ENCODE measurements at regions not wholly inside any gene's neighbourhood (a gene's known extent, or its start where the extent isn't known, plus 50 kb on each side); places are given as distances from the start of the nearest gene placed in this dataset.
A peak's percentile ranks its signal among the peaks of the same experiment; 100 is the strongest.

DNA sequence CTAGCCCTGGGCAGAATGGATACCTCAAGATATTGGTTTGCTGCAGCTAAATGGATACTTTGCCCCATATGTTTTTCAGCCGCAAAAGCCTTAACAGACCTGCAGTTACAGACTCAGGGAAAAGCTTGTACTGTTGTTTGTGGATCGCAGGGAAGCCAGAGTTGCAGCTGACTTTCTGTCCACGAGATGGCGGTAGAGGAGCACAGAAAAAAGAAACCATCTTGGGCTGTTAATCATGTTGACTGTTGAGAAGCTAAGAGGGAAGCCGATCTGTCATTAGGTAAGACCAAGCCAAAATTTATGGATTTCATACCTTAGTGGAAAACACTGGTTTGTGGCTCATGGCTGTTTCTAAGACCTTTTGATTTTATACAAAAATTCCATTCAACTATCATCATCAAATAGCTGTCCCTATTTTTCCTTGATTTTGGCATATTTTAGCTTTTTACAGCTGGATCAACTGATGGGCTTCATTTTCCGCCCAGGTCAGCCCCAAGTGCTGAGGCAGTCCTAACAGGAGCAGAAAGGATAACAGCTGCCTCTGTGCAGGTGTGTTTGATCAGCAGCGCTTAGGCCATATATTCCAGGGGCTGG is 205.7 kb upstream of the ZPLD1 start:
- Histone ChIP-seq H3K4me3 (no peak overlapping the region), H3K27ac (no peak overlapping the region)
- peak; percentile 93 for TF ChIP-seq CTCF (IDR thresholded peaks at IDR 0.05)
- DNase-seq (ENCODE audit: low spot score), result no peak

GRCh38 chr3:102230057-102230456 is 204.8 kb upstream of the ZPLD1 start:
- no peak for TF ChIP-seq CTCF (IDR thresholded peaks at IDR 0.05)
- no peak overlapping the region for H3K27ac ChIP-seq
- DNase-seq (ENCODE audit: low spot score), result no peak
- H3K4me3 ChIP-seq, result no peak overlapping the region

DNA sequence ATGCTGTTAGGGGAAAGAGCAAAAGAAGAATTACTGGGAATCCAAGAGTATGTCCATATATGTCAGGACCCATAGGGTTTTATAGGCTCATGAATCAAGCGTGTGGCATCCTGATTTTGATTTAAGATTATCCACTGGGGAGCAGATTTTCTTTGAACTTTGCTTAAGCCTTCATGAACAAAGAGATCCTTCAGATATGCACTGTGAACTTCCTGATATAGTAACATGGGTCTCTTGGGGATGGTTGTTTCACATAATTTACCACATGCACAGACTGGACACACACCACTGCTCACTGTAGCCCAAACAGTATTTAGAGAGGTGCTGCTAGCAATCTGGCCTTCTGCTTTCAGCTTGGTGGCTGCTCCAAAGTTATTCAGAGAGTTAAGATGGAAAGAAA is 200.9 kb upstream of the ZPLD1 start:
- Histone ChIP-seq H3K27ac (no peak overlapping the region), H3K4me3 (no peak overlapping the region)
- TF ChIP-seq CTCF (IDR thresholded peaks at IDR 0.05), result no peak
- no peak for DNase-seq (ENCODE audit: low spot score)

- no peak for TF ChIP-seq CTCF (IDR thresholded peaks at IDR 0.05)
- DNase-seq (ENCODE audit: low spot score), result no peak
- Histone ChIP-seq H3K4me3 (no peak overlapping the region), H3K27ac (no peak overlapping the region)
Observed at GRCh38 chr3:102235679-102236078, 199.1 kb upstream of the ZPLD1 start.

DNA sequence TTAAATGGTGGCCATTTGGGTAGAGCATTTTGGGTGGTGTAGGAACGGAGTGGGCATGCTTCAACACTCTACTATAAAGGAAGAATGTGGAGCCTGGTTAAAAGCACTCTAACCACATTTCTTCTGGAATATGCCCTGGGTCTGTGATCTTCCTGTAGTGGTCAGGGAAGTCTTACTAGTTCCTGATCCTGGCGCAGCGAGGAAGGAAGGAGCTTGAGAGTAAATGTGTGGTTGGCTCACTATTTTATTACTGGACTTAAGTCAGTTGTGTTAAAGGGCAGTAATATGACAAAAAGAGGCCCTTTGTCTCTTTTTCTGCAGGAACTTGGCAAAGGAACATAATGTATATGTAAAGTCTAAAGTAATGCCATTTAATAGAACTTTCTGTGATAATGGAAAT is 197.6 kb upstream of the ZPLD1 start:
- no peak overlapping the region for H3K27ac ChIP-seq
- no peak overlapping the region for H3K4me3 ChIP-seq
- DNase-seq (ENCODE audit: low spot score), result no peak
- no peak for TF ChIP-seq CTCF (IDR thresholded peaks at IDR 0.05)

- Histone ChIP-seq H3K4me3 (no peak overlapping the region), H3K27ac (no peak overlapping the region)
- no peak for TF ChIP-seq CTCF (IDR thresholded peaks at IDR 0.05)
- DNase-seq (ENCODE audit: low spot score), result no peak
Observed at GRCh38 chr3:102237838-102238237, 197.0 kb upstream of the ZPLD1 start.

GRCh38 chr3:102238362-102238761 is 196.5 kb upstream of the ZPLD1 start:
- no peak for TF ChIP-seq CTCF (IDR thresholded peaks at IDR 0.05)
- Histone ChIP-seq H3K4me3 (no peak overlapping the region), H3K27ac (no peak overlapping the region)
- no peak for DNase-seq (ENCODE audit: low spot score)
